Gastrocnemius medialis (tissue), 4 donors: ENCODE measurements at regions not wholly inside any gene's neighbourhood (a gene's known extent, or its start where the extent isn't known, plus 50 kb on each side); places are given as distances from the start of the nearest gene placed in this dataset.

Source experiments
- POLR2A ChIP-seq, 2 donors: fragments of 450-650 bp; IDR thresholded peaks; one replicate each; pipeline ENCODE4 v1.6.1; 2017; ENCODE audit warnings: antibody characterized with exemption in 2 of 2, mild to moderate bottlenecking in 2 of 2, moderate library complexity in 2 of 2
- TF ChIP-seq, protein P1 (sequence below), 5 experiments: fragments of 450-650 bp in 3 of 5; fragments of 200-600 bp in 2 of 5; sonication (generic) in 2 of 5; IDR thresholded peaks in 4 of 5; conservative IDR thresholded peaks in 1 of 5; 1 replicate in 4 of 5; 2 replicates in 1 of 5; pipeline ENCODE4 v1.5.1; 2016 to 2019; ENCODE audit warnings: antibody characterized with exemption in 5 of 5, mild to moderate bottlenecking in 3 of 5, moderate library complexity in 3 of 5

DNA sequence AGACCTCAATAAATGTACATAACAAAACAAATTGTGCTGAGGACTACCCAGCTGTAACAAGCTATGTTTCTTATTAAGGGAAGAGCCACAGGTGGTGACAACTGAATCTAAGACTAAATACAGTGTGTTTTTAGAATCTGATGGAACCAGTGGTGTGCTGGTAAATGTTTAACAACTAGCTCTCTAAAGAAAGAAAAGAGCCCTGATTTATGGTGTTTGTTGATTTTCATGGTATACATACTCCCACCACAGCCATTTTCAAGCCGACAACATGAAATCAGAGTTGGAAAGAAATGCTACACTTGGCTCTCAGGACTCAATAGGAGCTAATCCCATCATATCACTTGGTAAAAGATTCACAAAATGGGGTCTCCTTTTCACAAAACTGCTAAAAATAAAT lies 89.8 kb upstream of the FNDC3B start:
- TF ChIP-seq, protein P1, sequence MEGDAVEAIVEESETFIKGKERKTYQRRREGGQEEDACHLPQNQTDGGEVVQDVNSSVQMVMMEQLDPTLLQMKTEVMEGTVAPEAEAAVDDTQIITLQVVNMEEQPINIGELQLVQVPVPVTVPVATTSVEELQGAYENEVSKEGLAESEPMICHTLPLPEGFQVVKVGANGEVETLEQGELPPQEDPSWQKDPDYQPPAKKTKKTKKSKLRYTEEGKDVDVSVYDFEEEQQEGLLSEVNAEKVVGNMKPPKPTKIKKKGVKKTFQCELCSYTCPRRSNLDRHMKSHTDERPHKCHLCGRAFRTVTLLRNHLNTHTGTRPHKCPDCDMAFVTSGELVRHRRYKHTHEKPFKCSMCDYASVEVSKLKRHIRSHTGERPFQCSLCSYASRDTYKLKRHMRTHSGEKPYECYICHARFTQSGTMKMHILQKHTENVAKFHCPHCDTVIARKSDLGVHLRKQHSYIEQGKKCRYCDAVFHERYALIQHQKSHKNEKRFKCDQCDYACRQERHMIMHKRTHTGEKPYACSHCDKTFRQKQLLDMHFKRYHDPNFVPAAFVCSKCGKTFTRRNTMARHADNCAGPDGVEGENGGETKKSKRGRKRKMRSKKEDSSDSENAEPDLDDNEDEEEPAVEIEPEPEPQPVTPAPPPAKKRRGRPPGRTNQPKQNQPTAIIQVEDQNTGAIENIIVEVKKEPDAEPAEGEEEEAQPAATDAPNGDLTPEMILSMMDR (IDR thresholded peaks at IDR 0.05 in 4 of 5, conservative IDR thresholded peaks at IDR 0.05 in 1 of 5) = no peak
- TF ChIP-seq POLR2A (IDR thresholded peaks at IDR 0.05) = no peak
